ENCODE measurements at regions not wholly inside any gene's neighbourhood (a gene's known extent, or its start where the extent isn't known, plus 50 kb on each side); places are given as distances from the start of the nearest gene placed in this dataset.

GRCh38 chr20:60467078-60467477 is 508.9 kb downstream of the CDH26 start:
- intact Hi-C loops (cut with DNase I), result no loop called here
- no peaks in the 10 kb centered on the region for H3K9me3 ChIP-seq
- no peaks in the 10 kb centered on the region for H3K36me3 ChIP-seq

GRCh38 chr20:60467771-60468170 is 509.5 kb downstream of the CDH26 start:
- Histone ChIP-seq H3K36me3 (no peaks in the 10 kb centered on the region), H3K4me1 (no peaks in the 10 kb centered on the region), H3K4me3 (no peak overlapping the region), H3K27ac (no peak overlapping the region), H3K9me3 (no peaks in the 10 kb centered on the region), H3K27me3 (no peaks in the 10 kb centered on the region)
- TF ChIP-seq CTCF (IDR thresholded peaks at IDR 0.05), result no peak
- intact Hi-C loops (cut with DNase I), result no loop called here
- DNase-seq (ENCODE audit: low spot score in 2 of 2), result no peak

More at GRCh38 chr20:60467078-60467477, 508.9 kb downstream of the CDH26 start:
- Histone ChIP-seq H3K27me3 (no peaks in the 10 kb centered on the region), H3K27ac (no peak overlapping the region), H3K4me3 (no peak overlapping the region), H3K4me1 (no peaks in the 10 kb centered on the region)
- TF ChIP-seq CTCF (IDR thresholded peaks at IDR 0.05), result no peak
- no peak for DNase-seq (ENCODE audit: low spot score in 2 of 2)

GRCh38 chr20:60469829-60470228 is 511.6 kb downstream of the CDH26 start:
- no peak for DNase-seq (ENCODE audit: low spot score in 2 of 2)
- Histone ChIP-seq H3K4me3 (no peak overlapping the region), H3K36me3 (no peaks in the 10 kb centered on the region), H3K27ac (no peak overlapping the region), H3K4me1 (no peaks in the 10 kb centered on the region), H3K27me3 (no peaks in the 10 kb centered on the region), H3K9me3 (no peaks in the 10 kb centered on the region)
- no peak for TF ChIP-seq CTCF (IDR thresholded peaks at IDR 0.05)
- intact Hi-C loops (cut with DNase I), result no loop called here

- Histone ChIP-seq H3K9me3 (no peaks in the 10 kb centered on the region), H3K4me1 (no peaks in the 10 kb centered on the region), H3K4me3 (no peak overlapping the region), H3K27me3 (no peaks in the 10 kb centered on the region), H3K27ac (no peak overlapping the region), H3K36me3 (no peaks in the 10 kb centered on the region)
- DNase-seq (ENCODE audit: low spot score in 2 of 2), result no peak
- no peak for TF ChIP-seq CTCF (IDR thresholded peaks at IDR 0.05)
- intact Hi-C loops (cut with DNase I), result no loop called here
Observed at GRCh38 chr20:60470366-60470765, 512.1 kb downstream of the CDH26 start.

GRCh38 chr20:60473211-60473610 is 515.0 kb downstream of the CDH26 start:
- no peaks in the 10 kb centered on the region for H3K9me3 ChIP-seq
- H3K27me3 ChIP-seq, result no peaks in the 10 kb centered on the region
- no peaks in the 10 kb centered on the region for H3K4me1 ChIP-seq
- H3K36me3 ChIP-seq, result no peaks in the 10 kb centered on the region
- no peak for TF ChIP-seq CTCF (IDR thresholded peaks at IDR 0.05)
- intact Hi-C loops (cut with DNase I), result no loop called here
- no peak overlapping the region for H3K4me3 ChIP-seq
- no peak overlapping the region for H3K27ac ChIP-seq
- no peak for DNase-seq (ENCODE audit: low spot score in 2 of 2)

- Histone ChIP-seq H3K36me3 (no peaks in the 10 kb centered on the region), H3K4me1 (no peaks in the 10 kb centered on the region), H3K27me3 (no peaks in the 10 kb centered on the region), H3K4me3 (no peak overlapping the region), H3K27ac (no peak overlapping the region), H3K9me3 (no peaks in the 10 kb centered on the region)
- intact Hi-C loops (cut with DNase I), result no loop called here
- no peak for TF ChIP-seq CTCF (IDR thresholded peaks at IDR 0.05)
- no peak for DNase-seq (ENCODE audit: low spot score in 2 of 2)
Observed at GRCh38 chr20:60474385-60474910, 516.2 kb downstream of the CDH26 start.

Measured in ascending aorta (tissue), 2 donors.